ENCODE measurements at regions not wholly inside any gene's neighbourhood (a gene's known extent, or its start where the extent isn't known, plus 50 kb on each side); places are given as distances from the start of the nearest gene placed in this dataset.
"Not testable (repeated sequence)": the region's sequence is repeated elsewhere in the genome, so short reads cannot be mapped to it uniquely, and the experiment has no call there.

DNA sequence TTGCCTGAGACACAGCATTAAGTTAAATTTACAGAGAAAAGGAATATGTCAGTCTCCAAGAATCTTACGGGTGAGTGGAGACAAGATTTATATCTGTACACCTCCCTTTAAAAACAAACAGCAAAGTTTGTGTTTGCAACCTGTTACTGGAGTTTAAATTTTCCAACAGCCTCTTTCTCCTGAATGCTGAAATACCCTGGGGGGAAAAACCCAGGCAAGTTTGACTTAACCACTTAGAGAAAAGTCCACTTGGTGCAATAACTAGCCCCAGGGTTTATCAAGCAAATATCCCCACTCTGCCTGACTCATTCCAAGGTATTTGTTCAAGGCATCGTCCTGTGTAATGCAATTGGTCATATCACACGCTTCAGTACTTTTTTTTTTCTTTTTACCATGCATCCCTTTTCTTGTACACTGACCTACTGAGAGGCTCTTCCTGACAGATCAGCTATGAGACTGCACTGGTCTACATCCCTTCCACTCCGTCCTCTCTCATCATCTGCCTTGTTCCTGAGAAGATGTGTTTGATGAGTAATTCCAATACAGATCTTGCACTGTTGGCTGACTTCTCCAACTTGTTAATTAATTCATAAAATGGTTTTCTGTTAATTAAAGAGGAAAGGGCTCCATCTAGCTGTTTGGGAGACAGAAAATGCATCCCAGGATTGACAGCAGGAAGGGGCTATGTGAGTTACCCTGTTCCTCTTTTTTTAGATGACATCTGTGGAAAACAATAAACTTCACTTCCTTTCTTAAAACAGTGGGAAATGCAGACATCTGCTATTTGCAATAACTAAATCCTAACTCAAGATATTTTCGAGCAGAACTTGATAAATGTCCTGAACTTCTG, 212.5 kb upstream of the IRS2 start:
- Histone ChIP-seq H3K4me3 (ENCODE audit: insufficient read depth, low read length) (no peak overlapping the region), H3K9me3 (ENCODE audit: low read depth, low read length) (no peaks in the 10 kb centered on the region), H2AFZ (ENCODE audit: low read length) (no peak overlapping the region), H3K79me2 (ENCODE audit: insufficient read depth, low read length) (no peaks in the 10 kb centered on the region), H3K27ac (ENCODE audit: low read depth, low read length) (no peak overlapping the region), H4K20me1 (ENCODE audit: insufficient read depth, low read length) (no peaks in the 10 kb centered on the region), H3K4me2 (ENCODE audit: insufficient read depth, low read length) (no peak overlapping the region), H3K27me3 (ENCODE audit: insufficient read depth, low read length) (no peaks in the 10 kb centered on the region), H3K4me1 (ENCODE audit: insufficient read depth, low read length) (peaks cover 22% of the 10 kb centered on the region), H3K36me3 (ENCODE audit: insufficient read depth, low read length) (no peaks in the 10 kb centered on the region)
- DNase-seq (ENCODE audit: insufficient read length, low spot score, missing footprints), result no peak
- TF ChIP-seq, protein P1, sequence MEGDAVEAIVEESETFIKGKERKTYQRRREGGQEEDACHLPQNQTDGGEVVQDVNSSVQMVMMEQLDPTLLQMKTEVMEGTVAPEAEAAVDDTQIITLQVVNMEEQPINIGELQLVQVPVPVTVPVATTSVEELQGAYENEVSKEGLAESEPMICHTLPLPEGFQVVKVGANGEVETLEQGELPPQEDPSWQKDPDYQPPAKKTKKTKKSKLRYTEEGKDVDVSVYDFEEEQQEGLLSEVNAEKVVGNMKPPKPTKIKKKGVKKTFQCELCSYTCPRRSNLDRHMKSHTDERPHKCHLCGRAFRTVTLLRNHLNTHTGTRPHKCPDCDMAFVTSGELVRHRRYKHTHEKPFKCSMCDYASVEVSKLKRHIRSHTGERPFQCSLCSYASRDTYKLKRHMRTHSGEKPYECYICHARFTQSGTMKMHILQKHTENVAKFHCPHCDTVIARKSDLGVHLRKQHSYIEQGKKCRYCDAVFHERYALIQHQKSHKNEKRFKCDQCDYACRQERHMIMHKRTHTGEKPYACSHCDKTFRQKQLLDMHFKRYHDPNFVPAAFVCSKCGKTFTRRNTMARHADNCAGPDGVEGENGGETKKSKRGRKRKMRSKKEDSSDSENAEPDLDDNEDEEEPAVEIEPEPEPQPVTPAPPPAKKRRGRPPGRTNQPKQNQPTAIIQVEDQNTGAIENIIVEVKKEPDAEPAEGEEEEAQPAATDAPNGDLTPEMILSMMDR (IDR thresholded peaks at IDR 0.05; ENCODE audit: extremely low read depth, low read depth, low read length), result no peak

DNA sequence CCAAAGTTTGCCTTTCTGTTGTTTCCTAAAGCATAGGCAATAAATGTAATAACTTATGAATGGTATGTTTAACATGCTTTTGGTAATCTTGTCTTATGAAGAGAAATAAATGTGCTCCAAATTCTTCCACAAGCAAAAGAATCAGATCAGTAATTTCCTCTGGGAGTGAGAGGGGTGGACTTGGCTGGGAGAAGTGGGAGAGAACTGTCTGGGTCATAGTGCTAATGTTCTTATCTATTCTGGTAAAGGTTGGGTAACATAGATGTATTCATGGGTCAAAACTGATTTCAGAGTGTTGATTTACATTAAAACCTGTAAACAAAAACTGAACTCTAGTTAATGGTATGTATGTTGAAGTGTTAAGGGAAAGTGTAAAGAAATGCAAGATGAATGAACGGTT, 211.7 kb upstream of the IRS2 start:
- H3K27me3 ChIP-seq (ENCODE audit: insufficient read depth, low read length), result no peaks in the 10 kb centered on the region
- no peak for DNase-seq (ENCODE audit: insufficient read length, low spot score, missing footprints)
- H3K79me2 ChIP-seq (ENCODE audit: insufficient read depth, low read length), result no peaks in the 10 kb centered on the region
- H4K20me1 ChIP-seq (ENCODE audit: insufficient read depth, low read length), result no peaks in the 10 kb centered on the region
- no peak overlapping the region for H2AFZ ChIP-seq (ENCODE audit: low read length)
- H3K27ac ChIP-seq (ENCODE audit: low read depth, low read length), result no peak overlapping the region
- H3K4me1 ChIP-seq (ENCODE audit: insufficient read depth, low read length), result peaks cover 22% of the 10 kb centered on the region
- H3K4me3 ChIP-seq (ENCODE audit: insufficient read depth, low read length), result no peak overlapping the region
- TF ChIP-seq, protein P1 (IDR thresholded peaks at IDR 0.05; ENCODE audit: extremely low read depth, low read depth, low read length), result no peak
- no peaks in the 10 kb centered on the region for H3K36me3 ChIP-seq (ENCODE audit: insufficient read depth, low read length)
- no peak overlapping the region for H3K4me2 ChIP-seq (ENCODE audit: insufficient read depth, low read length)
- no peaks in the 10 kb centered on the region for H3K9me3 ChIP-seq (ENCODE audit: low read depth, low read length)

DNA sequence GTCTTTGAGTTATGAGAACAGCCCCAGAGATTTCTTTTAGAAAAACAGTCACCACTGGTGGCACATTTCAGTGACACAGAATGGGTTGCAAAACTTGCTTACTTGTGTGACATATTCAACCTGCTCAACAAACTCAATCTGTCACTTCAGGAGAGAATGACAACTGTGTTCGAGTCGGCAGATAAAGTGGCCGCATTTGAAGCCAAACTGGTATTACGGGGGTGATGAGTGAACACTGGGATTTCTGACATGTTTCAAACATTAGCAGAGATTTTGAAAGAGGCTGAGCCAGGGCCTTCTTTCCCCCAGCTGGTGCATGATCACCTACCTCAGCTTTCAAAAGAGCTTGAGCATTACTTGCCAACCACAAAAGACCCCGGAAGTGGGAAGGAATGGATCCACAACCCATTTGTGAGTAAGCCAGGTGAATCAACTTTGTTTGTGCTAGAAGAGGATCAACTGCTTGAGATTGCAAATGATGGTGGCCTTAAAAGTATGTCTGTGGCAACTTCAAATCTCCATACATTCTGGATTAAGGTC, 210.7 kb upstream of the IRS2 start:
- not testable (repeated sequence) for DNase-seq (ENCODE audit: insufficient read length, low spot score, missing footprints); H4K20me1 ChIP-seq (ENCODE audit: insufficient read depth, low read length); H3K4me3 ChIP-seq (ENCODE audit: insufficient read depth, low read length); H3K4me2 ChIP-seq (ENCODE audit: insufficient read depth, low read length); H2AFZ ChIP-seq (ENCODE audit: low read length); H3K27ac ChIP-seq (ENCODE audit: low read depth, low read length); H3K9me3 ChIP-seq (ENCODE audit: low read depth, low read length); H3K36me3 ChIP-seq (ENCODE audit: insufficient read depth, low read length); H3K79me2 ChIP-seq (ENCODE audit: insufficient read depth, low read length); H3K27me3 ChIP-seq (ENCODE audit: insufficient read depth, low read length)
- H3K4me1 ChIP-seq (ENCODE audit: insufficient read depth, low read length), result peaks cover 22% of the 10 kb centered on the region

DNA sequence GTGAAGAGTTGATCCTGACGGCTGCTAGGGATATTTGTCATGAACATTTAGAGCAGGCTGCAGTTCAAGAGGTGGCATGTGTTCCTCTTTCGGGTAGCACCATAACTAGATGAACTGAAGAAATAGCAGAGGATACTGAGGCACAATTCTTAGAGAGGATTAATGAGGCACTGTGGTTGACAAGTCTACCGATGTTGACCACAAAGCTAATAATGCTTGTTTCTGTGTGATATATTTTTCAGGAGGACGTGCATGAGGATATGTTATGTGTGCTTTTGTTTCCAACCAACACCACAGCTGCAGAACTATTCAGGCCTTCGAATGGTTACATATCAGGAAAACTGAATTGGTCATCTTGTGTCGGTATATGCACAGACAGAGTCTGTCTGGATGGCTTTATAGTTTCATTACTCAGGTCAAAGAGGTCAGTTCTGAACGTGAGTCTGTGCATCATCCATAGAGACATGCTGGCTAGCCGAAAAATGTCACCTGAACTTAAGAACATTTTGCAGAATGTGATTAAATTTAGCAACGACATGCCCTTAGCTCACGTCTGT, 210.1 kb upstream of the IRS2 start:
- no peaks in the 10 kb centered on the region for H3K27me3 ChIP-seq (ENCODE audit: insufficient read depth, low read length)
- H3K4me2 ChIP-seq (ENCODE audit: insufficient read depth, low read length), result no peak overlapping the region
- no peaks in the 10 kb centered on the region for H3K9me3 ChIP-seq (ENCODE audit: low read depth, low read length)
- no peaks in the 10 kb centered on the region for H4K20me1 ChIP-seq (ENCODE audit: insufficient read depth, low read length)
- TF ChIP-seq, protein P1 (IDR thresholded peaks at IDR 0.05; ENCODE audit: extremely low read depth, low read depth, low read length), result no peak
- H3K36me3 ChIP-seq (ENCODE audit: insufficient read depth, low read length), result no peaks in the 10 kb centered on the region
- peaks cover 16% of the 10 kb centered on the region for H3K4me1 ChIP-seq (ENCODE audit: insufficient read depth, low read length)
- no peaks in the 10 kb centered on the region for H3K79me2 ChIP-seq (ENCODE audit: insufficient read depth, low read length)
- H3K27ac ChIP-seq (ENCODE audit: low read depth, low read length), result no peak overlapping the region
- H2AFZ ChIP-seq (ENCODE audit: low read length), result no peak overlapping the region
- no peak overlapping the region for H3K4me3 ChIP-seq (ENCODE audit: insufficient read depth, low read length)
- DNase-seq (ENCODE audit: insufficient read length, low spot score, missing footprints), result no peak
